ENCODE measurements at regions not wholly inside any gene's neighbourhood (a gene's known extent, or its start where the extent isn't known, plus 50 kb on each side); places are given as distances from the start of the nearest gene placed in this dataset.

GRCh38 chr5:142433526-142434321 lies 108.9 kb upstream of the SPRY4 start:
- DNase-seq (ENCODE audit: low read depth), result no peak

- DNase-seq (ENCODE audit: low read depth), result no peak
These were observed 108.1 kb upstream of the SPRY4 start for GRCh38 chr5:142432961-142433360.

GRCh38 chr5:142432369-142432863 lies 107.6 kb upstream of the SPRY4 start:
- DNase-seq (ENCODE audit: low read depth), result no peak

GRCh38 chr5:142428773-142429473 lies 104.1 kb upstream of the SPRY4 start:
- DNase-seq (ENCODE audit: low read depth), result no peak

GRCh38 chr5:142428036-142428772 lies 103.4 kb upstream of the SPRY4 start:
- no peak for DNase-seq (ENCODE audit: low read depth)

- DNase-seq (ENCODE audit: low read depth), result no peak
These were observed 102.7 kb upstream of the SPRY4 start for GRCh38 chr5:142427529-142427928.

GRCh38 chr5:142427015-142427364 lies 102.2 kb upstream of the SPRY4 start:
- no peak for DNase-seq (ENCODE audit: low read depth)

GRCh38 chr5:142426129-142427014 lies 101.6 kb upstream of the SPRY4 start:
- no peak for DNase-seq (ENCODE audit: low read depth)

- no peak for DNase-seq (ENCODE audit: low read depth)
These were observed 100.7 kb upstream of the SPRY4 start for GRCh38 chr5:142425286-142426065.

GRCh38 chr5:142422429-142422828 lies 97.6 kb upstream of the SPRY4 start:
- no peak for DNase-seq (ENCODE audit: low read depth)

GRCh38 chr5:142421621-142422397 lies 97.0 kb upstream of the SPRY4 start:
- DNase-seq (ENCODE audit: low read depth), result no peak

- no peak for DNase-seq (ENCODE audit: low read depth)
These were observed 96.4 kb upstream of the SPRY4 start for GRCh38 chr5:142421228-142421617.

- no peak for DNase-seq (ENCODE audit: low read depth)
These were observed 95.9 kb upstream of the SPRY4 start for GRCh38 chr5:142420561-142421227.

GRCh38 chr5:142412581-142412980 lies 87.8 kb upstream of the SPRY4 start:
- DNase-seq (ENCODE audit: low read depth), result no peak

GRCh38 chr5:142411656-142412425 lies 87.0 kb upstream of the SPRY4 start:
- DNase-seq (ENCODE audit: low read depth), result no peak

- no peak for DNase-seq (ENCODE audit: low read depth)
These were observed 86.3 kb upstream of the SPRY4 start for GRCh38 chr5:142411103-142411502.

GRCh38 chr5:142408981-142409481 lies 84.2 kb upstream of the SPRY4 start:
- no peak for DNase-seq (ENCODE audit: low read depth)

GRCh38 chr5:142408536-142408935 lies 83.7 kb upstream of the SPRY4 start:
- no peak for DNase-seq (ENCODE audit: low read depth)

Data from fibroblast of the conjunctiva (primary cell).